ENCODE measurements at regions not wholly inside any gene's neighbourhood (a gene's known extent, or its start where the extent isn't known, plus 50 kb on each side); places are given as distances from the start of the nearest gene placed in this dataset.

DNA sequence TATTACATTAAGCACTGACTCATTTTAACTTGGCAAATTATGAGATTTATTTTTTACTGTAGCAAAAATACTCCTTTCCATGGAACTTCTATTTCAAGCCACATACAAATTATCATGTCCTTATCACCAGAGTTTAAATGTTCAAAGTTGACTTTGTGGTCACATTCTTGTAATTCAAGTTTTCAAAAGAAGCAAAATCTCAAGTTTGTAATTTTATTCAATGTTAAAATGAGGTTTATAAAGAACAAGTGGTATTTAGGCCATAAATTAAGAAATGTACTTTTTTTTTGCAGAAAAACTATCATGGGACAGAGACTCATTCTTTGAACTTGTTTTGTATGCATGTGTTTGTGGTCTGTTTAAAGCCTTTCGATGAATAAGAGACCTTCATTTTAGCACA is 811.5 kb downstream of the TENT5A start:
- no peaks in the 10 kb centered on the region for H3K36me3 ChIP-seq (ENCODE audit: control insufficient read depth in 2 of 2, insufficient read depth in 2 of 2, low read length in 2 of 2)
- H3K9me3 ChIP-seq (ENCODE audit: control insufficient read depth in 2 of 2, low read length in 2 of 2), result no peaks in the 10 kb centered on the region
- no peaks in the 10 kb centered on the region for H3K27me3 ChIP-seq (ENCODE audit: control insufficient read depth in 2 of 2, insufficient read depth in 2 of 2, low read length in 2 of 2)
- no peak overlapping the region for H3K27ac ChIP-seq (ENCODE audit: low read depth in 2 of 2, low read length in 2 of 2)
- no peak overlapping the region for H3K9ac ChIP-seq (ENCODE audit: low read depth in 1 of 2, low read length in 2 of 2)
- H3K4me3 ChIP-seq (ENCODE audit: low read length in 2 of 2), result no peak overlapping the region
- no peaks in the 10 kb centered on the region for H3K4me1 ChIP-seq (ENCODE audit: control insufficient read depth in 2 of 2, insufficient read depth in 2 of 2, low read length in 2 of 2)

GRCh38 chr6:80940571-80940970 is 811.9 kb downstream of the TENT5A start:
- no peaks in the 10 kb centered on the region for H3K9me3 ChIP-seq (ENCODE audit: control insufficient read depth in 2 of 2, low read length in 2 of 2)
- no peaks in the 10 kb centered on the region for H3K36me3 ChIP-seq (ENCODE audit: control insufficient read depth in 2 of 2, insufficient read depth in 2 of 2, low read length in 2 of 2)
- no peak overlapping the region for H3K9ac ChIP-seq (ENCODE audit: low read depth in 1 of 2, low read length in 2 of 2)
- H3K4me1 ChIP-seq (ENCODE audit: control insufficient read depth in 2 of 2, insufficient read depth in 2 of 2, low read length in 2 of 2), result no peaks in the 10 kb centered on the region
- H3K4me3 ChIP-seq (ENCODE audit: low read length in 2 of 2), result no peak overlapping the region
- H3K27ac ChIP-seq (ENCODE audit: low read depth in 2 of 2, low read length in 2 of 2), result no peak overlapping the region
- no peaks in the 10 kb centered on the region for H3K27me3 ChIP-seq (ENCODE audit: control insufficient read depth in 2 of 2, insufficient read depth in 2 of 2, low read length in 2 of 2)

- Histone ChIP-seq H3K4me3 (ENCODE audit: low read length in 2 of 2) (no peak overlapping the region), H3K27ac (ENCODE audit: low read depth in 2 of 2, low read length in 2 of 2) (no peak overlapping the region), H3K27me3 (ENCODE audit: control insufficient read depth in 2 of 2, insufficient read depth in 2 of 2, low read length in 2 of 2) (no peaks in the 10 kb centered on the region), H3K4me1 (ENCODE audit: control insufficient read depth in 2 of 2, insufficient read depth in 2 of 2, low read length in 2 of 2) (no peaks in the 10 kb centered on the region), H3K9ac (ENCODE audit: low read depth in 1 of 2, low read length in 2 of 2) (no peak overlapping the region), H3K36me3 (ENCODE audit: control insufficient read depth in 2 of 2, insufficient read depth in 2 of 2, low read length in 2 of 2) (no peaks in the 10 kb centered on the region), H3K9me3 (ENCODE audit: control insufficient read depth in 2 of 2, low read length in 2 of 2) (no peaks in the 10 kb centered on the region)
These were observed 812.6 kb downstream of the TENT5A start for GRCh38 chr6:80939898-80940297.

- H3K27me3 ChIP-seq (ENCODE audit: control insufficient read depth in 2 of 2, insufficient read depth in 2 of 2, low read length in 2 of 2), result no peaks in the 10 kb centered on the region
- H3K36me3 ChIP-seq (ENCODE audit: control insufficient read depth in 2 of 2, insufficient read depth in 2 of 2, low read length in 2 of 2), result no peaks in the 10 kb centered on the region
- H3K9ac ChIP-seq (ENCODE audit: low read depth in 1 of 2, low read length in 2 of 2), result no peak overlapping the region
- no peak overlapping the region for H3K4me3 ChIP-seq (ENCODE audit: low read length in 2 of 2)
- H3K4me1 ChIP-seq (ENCODE audit: control insufficient read depth in 2 of 2, insufficient read depth in 2 of 2, low read length in 2 of 2), result no peaks in the 10 kb centered on the region
- no peak overlapping the region for H3K27ac ChIP-seq (ENCODE audit: low read depth in 2 of 2, low read length in 2 of 2)
- H3K9me3 ChIP-seq (ENCODE audit: control insufficient read depth in 2 of 2, low read length in 2 of 2), result no peaks in the 10 kb centered on the region
These were observed 813.0 kb downstream of the TENT5A start for GRCh38 chr6:80939480-80939879.

- H3K9ac ChIP-seq (ENCODE audit: low read depth in 1 of 2, low read length in 2 of 2), result no peak overlapping the region
- no peak overlapping the region for H3K4me3 ChIP-seq (ENCODE audit: low read length in 2 of 2)
- H3K9me3 ChIP-seq (ENCODE audit: control insufficient read depth in 2 of 2, low read length in 2 of 2), result no peaks in the 10 kb centered on the region
- H3K27ac ChIP-seq (ENCODE audit: low read depth in 2 of 2, low read length in 2 of 2), result no peak overlapping the region
- H3K36me3 ChIP-seq (ENCODE audit: control insufficient read depth in 2 of 2, insufficient read depth in 2 of 2, low read length in 2 of 2), result no peaks in the 10 kb centered on the region
- H3K4me1 ChIP-seq (ENCODE audit: control insufficient read depth in 2 of 2, insufficient read depth in 2 of 2, low read length in 2 of 2), result no peaks in the 10 kb centered on the region
- H3K27me3 ChIP-seq (ENCODE audit: control insufficient read depth in 2 of 2, insufficient read depth in 2 of 2, low read length in 2 of 2), result no peaks in the 10 kb centered on the region
These were observed 814.4 kb downstream of the TENT5A start for GRCh38 chr6:80938131-80938530.

GRCh38 chr6:80932359-80932758 is 820.1 kb downstream of the TENT5A start:
- Histone ChIP-seq H3K9me3 (ENCODE audit: control insufficient read depth in 2 of 2, low read length in 2 of 2) (no peaks in the 10 kb centered on the region), H3K4me3 (ENCODE audit: low read length in 2 of 2) (no peak overlapping the region), H3K27me3 (ENCODE audit: control insufficient read depth in 2 of 2, insufficient read depth in 2 of 2, low read length in 2 of 2) (no peaks in the 10 kb centered on the region), H3K9ac (ENCODE audit: low read depth in 1 of 2, low read length in 2 of 2) (no peak overlapping the region), H3K27ac (ENCODE audit: low read depth in 2 of 2, low read length in 2 of 2) (no peak overlapping the region), H3K36me3 (ENCODE audit: control insufficient read depth in 2 of 2, insufficient read depth in 2 of 2, low read length in 2 of 2) (no peaks in the 10 kb centered on the region), H3K4me1 (ENCODE audit: control insufficient read depth in 2 of 2, insufficient read depth in 2 of 2, low read length in 2 of 2) (no peaks in the 10 kb centered on the region)

GRCh38 chr6:80930376-80930775 is 822.1 kb downstream of the TENT5A start:
- Histone ChIP-seq H3K9me3 (ENCODE audit: control insufficient read depth in 2 of 2, low read length in 2 of 2) (no peaks in the 10 kb centered on the region), H3K36me3 (ENCODE audit: control insufficient read depth in 2 of 2, insufficient read depth in 2 of 2, low read length in 2 of 2) (no peaks in the 10 kb centered on the region), H3K27ac (ENCODE audit: low read depth in 2 of 2, low read length in 2 of 2) (no peak overlapping the region), H3K9ac (ENCODE audit: low read depth in 1 of 2, low read length in 2 of 2) (no peak overlapping the region), H3K4me3 (ENCODE audit: low read length in 2 of 2) (no peak overlapping the region), H3K27me3 (ENCODE audit: control insufficient read depth in 2 of 2, insufficient read depth in 2 of 2, low read length in 2 of 2) (no peaks in the 10 kb centered on the region), H3K4me1 (ENCODE audit: control insufficient read depth in 2 of 2, insufficient read depth in 2 of 2, low read length in 2 of 2) (no peaks in the 10 kb centered on the region)

DNA sequence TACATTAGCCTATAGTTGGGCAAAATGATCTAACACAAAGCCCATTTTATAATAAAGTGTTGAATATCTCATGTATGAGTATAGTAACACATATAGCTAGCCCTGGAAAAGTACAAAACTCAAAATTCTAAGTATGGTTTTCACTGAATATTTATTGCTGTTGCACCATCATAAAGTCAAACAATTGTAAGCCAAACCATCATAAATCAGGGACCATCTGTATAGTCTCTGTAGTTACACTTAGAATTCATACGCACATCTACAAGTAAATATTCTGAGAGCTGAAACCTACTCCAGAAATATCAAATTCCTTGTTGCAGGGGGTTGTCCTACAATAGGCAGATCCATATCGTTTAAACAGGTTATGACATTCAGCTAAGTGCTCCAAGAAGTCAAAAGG is 817.3 kb downstream of the BCKDHB start:
- no peak overlapping the region for H3K4me3 ChIP-seq (ENCODE audit: low read length in 2 of 2)
- H3K27ac ChIP-seq (ENCODE audit: low read depth in 2 of 2, low read length in 2 of 2), result no peak overlapping the region
- H3K9me3 ChIP-seq (ENCODE audit: control insufficient read depth in 2 of 2, low read length in 2 of 2), result no peaks in the 10 kb centered on the region
- no peaks in the 10 kb centered on the region for H3K27me3 ChIP-seq (ENCODE audit: control insufficient read depth in 2 of 2, insufficient read depth in 2 of 2, low read length in 2 of 2)
- H3K4me1 ChIP-seq (ENCODE audit: control insufficient read depth in 2 of 2, insufficient read depth in 2 of 2, low read length in 2 of 2), result no peaks in the 10 kb centered on the region
- H3K36me3 ChIP-seq (ENCODE audit: control insufficient read depth in 2 of 2, insufficient read depth in 2 of 2, low read length in 2 of 2), result no peaks in the 10 kb centered on the region
- no peak overlapping the region for H3K9ac ChIP-seq (ENCODE audit: low read depth in 1 of 2, low read length in 2 of 2)

DNA sequence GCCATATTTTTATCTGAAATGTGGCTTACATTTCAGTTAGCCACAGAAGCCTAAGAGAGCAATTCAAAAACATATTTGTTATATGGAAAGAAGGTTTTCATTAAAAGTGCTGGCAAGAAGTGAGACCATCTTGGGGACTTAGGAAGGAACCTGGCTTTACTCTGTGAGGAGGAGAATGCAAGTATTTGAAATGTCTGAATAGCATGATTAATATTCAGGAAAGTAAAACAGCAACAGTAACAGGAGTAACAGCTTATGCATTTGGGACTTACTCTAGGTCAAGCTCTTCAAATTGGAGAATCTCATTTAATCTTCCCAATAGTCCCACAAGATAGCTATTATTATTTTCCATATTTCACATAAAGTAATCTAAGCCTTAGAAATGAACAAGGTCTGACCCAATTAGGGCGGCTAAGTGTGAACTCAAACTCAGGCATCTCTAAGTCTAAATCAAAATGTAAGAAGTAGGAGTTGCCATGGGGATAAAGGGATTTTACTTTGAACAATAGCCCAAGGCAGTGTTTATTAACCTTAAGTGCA is 816.5 kb downstream of the BCKDHB start:
- Histone ChIP-seq H3K9ac (ENCODE audit: low read depth in 1 of 2, low read length in 2 of 2) (no peak overlapping the region), H3K27me3 (ENCODE audit: control insufficient read depth in 2 of 2, insufficient read depth in 2 of 2, low read length in 2 of 2) (no peaks in the 10 kb centered on the region), H3K9me3 (ENCODE audit: control insufficient read depth in 2 of 2, low read length in 2 of 2) (no peaks in the 10 kb centered on the region), H3K4me1 (ENCODE audit: control insufficient read depth in 2 of 2, insufficient read depth in 2 of 2, low read length in 2 of 2) (no peaks in the 10 kb centered on the region), H3K36me3 (ENCODE audit: control insufficient read depth in 2 of 2, insufficient read depth in 2 of 2, low read length in 2 of 2) (no peaks in the 10 kb centered on the region), H3K27ac (ENCODE audit: low read depth in 2 of 2, low read length in 2 of 2) (no peak overlapping the region), H3K4me3 (ENCODE audit: low read length in 2 of 2) (no peak overlapping the region)

DNA sequence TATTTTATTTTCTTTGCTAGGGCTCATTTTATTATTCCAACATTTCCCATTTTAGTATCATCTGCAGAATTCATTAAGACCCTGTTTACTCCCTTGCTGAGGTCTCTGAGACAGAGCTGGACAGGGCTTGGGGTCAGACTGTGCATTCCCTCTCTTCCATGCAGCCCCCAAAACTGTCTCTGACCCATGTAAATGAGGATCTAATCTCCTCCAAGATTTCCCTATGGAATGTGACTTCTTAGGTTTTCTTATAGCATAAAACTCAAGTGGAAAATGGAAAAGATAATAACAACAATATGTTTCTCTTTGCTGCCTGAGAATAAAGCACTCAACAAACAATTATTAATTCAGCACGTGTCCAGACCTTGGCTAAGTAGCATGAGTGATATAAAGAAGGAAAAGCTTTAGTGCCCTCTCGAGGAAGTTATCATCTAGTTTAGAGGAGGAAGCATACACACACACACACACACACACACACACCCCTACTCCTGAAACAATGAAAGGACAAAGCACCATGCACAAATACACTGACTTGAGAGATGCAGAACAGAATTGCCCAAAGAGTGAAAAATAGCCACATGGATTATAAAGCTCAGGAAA is 815.5 kb downstream of the BCKDHB start:
- H3K9ac ChIP-seq (ENCODE audit: low read depth in 1 of 2, low read length in 2 of 2), result no peak overlapping the region
- H3K4me3 ChIP-seq (ENCODE audit: low read length in 2 of 2), result no peak overlapping the region
- H3K4me1 ChIP-seq (ENCODE audit: control insufficient read depth in 2 of 2, insufficient read depth in 2 of 2, low read length in 2 of 2), result no peaks in the 10 kb centered on the region
- H3K9me3 ChIP-seq (ENCODE audit: control insufficient read depth in 2 of 2, low read length in 2 of 2), result no peaks in the 10 kb centered on the region
- no peaks in the 10 kb centered on the region for H3K27me3 ChIP-seq (ENCODE audit: control insufficient read depth in 2 of 2, insufficient read depth in 2 of 2, low read length in 2 of 2)
- H3K27ac ChIP-seq (ENCODE audit: low read depth in 2 of 2, low read length in 2 of 2), result no peak overlapping the region
- no peaks in the 10 kb centered on the region for H3K36me3 ChIP-seq (ENCODE audit: control insufficient read depth in 2 of 2, insufficient read depth in 2 of 2, low read length in 2 of 2)

DNA sequence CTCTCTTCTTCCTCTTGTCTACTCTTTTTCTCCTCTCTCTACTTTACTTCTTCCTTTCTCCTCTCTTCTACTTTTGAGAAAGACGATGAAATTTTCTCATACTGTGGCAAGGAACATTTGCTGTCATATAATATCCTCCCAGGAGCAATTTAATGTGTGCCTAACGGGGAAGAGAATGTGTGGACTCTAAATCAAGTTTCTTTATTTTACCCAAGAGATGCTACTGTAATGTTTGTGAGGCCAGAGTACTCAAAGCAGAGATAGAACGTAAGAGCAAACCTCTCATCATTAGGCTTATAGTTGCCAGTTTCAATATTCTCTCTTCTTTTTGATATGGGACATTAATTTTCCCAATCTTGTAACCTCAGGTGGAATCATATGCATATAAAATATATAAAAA is 801.4 kb downstream of the BCKDHB start:
- Histone ChIP-seq H3K9me3 (ENCODE audit: control insufficient read depth in 2 of 2, low read length in 2 of 2) (no peaks in the 10 kb centered on the region), H3K4me3 (ENCODE audit: low read length in 2 of 2) (no peak overlapping the region), H3K36me3 (ENCODE audit: control insufficient read depth in 2 of 2, insufficient read depth in 2 of 2, low read length in 2 of 2) (no peaks in the 10 kb centered on the region), H3K27ac (ENCODE audit: low read depth in 2 of 2, low read length in 2 of 2) (no peak overlapping the region), H3K9ac (ENCODE audit: low read depth in 1 of 2, low read length in 2 of 2) (no peak overlapping the region), H3K4me1 (ENCODE audit: control insufficient read depth in 2 of 2, insufficient read depth in 2 of 2, low read length in 2 of 2) (no peaks in the 10 kb centered on the region), H3K27me3 (ENCODE audit: control insufficient read depth in 2 of 2, insufficient read depth in 2 of 2, low read length in 2 of 2) (no peaks in the 10 kb centered on the region)
